K562 (cell line): ENCODE measurements at regions not wholly inside any gene's neighbourhood (a gene's known extent, or its start where the extent isn't known, plus 50 kb on each side); places are given as distances from the start of the nearest gene placed in this dataset.
A peak's percentile ranks its signal among the peaks of the same experiment; 100 is the strongest.

Source experiments
- CBFA2T3 ChIP-seq: fragments of 450-650 bp; IDR thresholded peaks from 2 replicates; pipeline ENCODE4 v1.6.1; 2017
- EP300 ChIP-seq: IDR thresholded peaks from 2 replicates; pipeline ENCODE4 v1.6.1; 2012; ENCODE audit warnings: low read length, improper control_type of control experiment
- GABPA ChIP-seq: fragments of 200-800 bp; sonication (Bioruptor generic); conservative IDR thresholded peaks from 2 replicates; pipeline ENCODE4 v1.6.1; 2016; ENCODE audit warnings: low read depth, missing genetic modification characterization, missing compliant biosample characterization
- HIVEP1 ChIP-seq: fragments of 250-450 bp; sonication (Bioruptor Pico); IDR thresholded peaks from 2 replicates; pipeline ENCODE4 v1.4.0; 2020; ENCODE audit warnings: mild to moderate bottlenecking
- HSF4 ChIP-seq: fragments of 250-450 bp; sonication (Bioruptor Pico); IDR thresholded peaks from 2 replicates; pipeline ENCODE4 v2.1.2; 2022; ENCODE audit warnings: mild to moderate bottlenecking, moderate library complexity, borderline replicate concordance
- NR0B1 ChIP-seq: fragments of 450-650 bp; IDR thresholded peaks from one replicate; pipeline ENCODE4 v1.6.1; 2018; ENCODE audit warnings: mild to moderate bottlenecking, moderate library complexity; ENCODE audit not compliant: partially characterized antibody
- NR1H2 ChIP-seq: sonication (generic); formaldehyde crosslinking; IDR thresholded peaks from 2 replicates; pipeline ENCODE4 v1.4.0; 2020; ENCODE audit warnings: mild to moderate bottlenecking, missing genetic modification reagents
- PTTG1 ChIP-seq: fragments of 450-650 bp; IDR thresholded peaks from 2 replicates; pipeline ENCODE4 v1.6.1; 2016; ENCODE audit warnings: low read depth, mild to moderate bottlenecking, missing genetic modification characterization, missing compliant biosample characterization
- RCOR1 ChIP-seq, 2 experiments: IDR thresholded peaks; 2 replicates each; pipeline ENCODE4 v1.6.1; 2012; ENCODE audit warnings: low read depth in 2 of 2, low read length in 2 of 2, borderline replicate concordance in 1 of 2, improper control_type of control experiment in 1 of 2
- RUNX1 ChIP-seq: sonication (generic); IDR thresholded peaks from 2 replicates; pipeline ENCODE4 v1.6.1; 2016; ENCODE audit warnings: antibody characterized with exemption, low read depth
- SNRNP70 ChIP-seq: fragments of 200-400 bp; formaldehyde crosslinking; optimal IDR thresholded peaks from 2 replicates; pipeline ENCODE3; 2017; ENCODE audit warnings: low read depth, low read length
- TFE3 ChIP-seq: fragments of 450-650 bp; formaldehyde crosslinking; IDR thresholded peaks from 2 replicates; pipeline ENCODE4 v1.4.0; 2020; ENCODE audit warnings: mild to moderate bottlenecking, mixed read lengths
- USF2 ChIP-seq: sonication (generic); formaldehyde crosslinking; IDR thresholded peaks from 2 replicates; pipeline ENCODE4 v1.5.0; 2020; ENCODE audit warnings: missing genetic modification reagents
- ZFP30 ChIP-seq: fragments of 250-450 bp; sonication (Bioruptor Pico); IDR thresholded peaks from 2 replicates; pipeline ENCODE4 v1.8.0; 2022; ENCODE audit warnings: moderate library complexity, mild to moderate bottlenecking, inconsistent platforms, borderline replicate concordance
- ZNF253 ChIP-seq: fragments of 250-450 bp; sonication (Bioruptor Pico); conservative IDR thresholded peaks from 2 replicates; pipeline ENCODE4 v1.6.1; 2021; ENCODE audit warnings: mild to moderate bottlenecking
- ZNF408 ChIP-seq: fragments of 250-450 bp; sonication (Bioruptor Pico); IDR thresholded peaks from 2 replicates; pipeline ENCODE4 v1.4.0; 2020; ENCODE audit warnings: low read depth, mild to moderate bottlenecking, moderate library complexity
- ZNF668 ChIP-seq: fragments of 250-450 bp; sonication (Bioruptor Pico); IDR thresholded peaks from 2 replicates; pipeline ENCODE4 v1.8.0; 2022; ENCODE audit warnings: mild to moderate bottlenecking, inconsistent platforms
- ZNF766 ChIP-seq: fragments of 200-800 bp; sonication (Bioruptor generic); conservative IDR thresholded peaks from 2 replicates; pipeline ENCODE4 v1.6.1; 2016; ENCODE audit warnings: missing genetic modification characterization, missing compliant biosample characterization
- ZNF77 ChIP-seq: fragments of 250-450 bp; sonication (Bioruptor Pico); IDR thresholded peaks from 2 replicates; pipeline ENCODE4 v1.5.0; 2020
- TF ChIP-seq, protein P1 (sequence below): sonication (generic); formaldehyde crosslinking; IDR thresholded peaks from 2 replicates; pipeline ENCODE4 v1.9.0; 2022; ENCODE audit warnings: mild to moderate bottlenecking, missing genetic modification reagents
- TF ChIP-seq, protein P2 (sequence below): IDR thresholded peaks from 2 replicates; pipeline ENCODE4 v1.6.1; 2011; ENCODE audit not compliant: insufficient read length; ENCODE audit errors: extremely low read depth

DNA sequence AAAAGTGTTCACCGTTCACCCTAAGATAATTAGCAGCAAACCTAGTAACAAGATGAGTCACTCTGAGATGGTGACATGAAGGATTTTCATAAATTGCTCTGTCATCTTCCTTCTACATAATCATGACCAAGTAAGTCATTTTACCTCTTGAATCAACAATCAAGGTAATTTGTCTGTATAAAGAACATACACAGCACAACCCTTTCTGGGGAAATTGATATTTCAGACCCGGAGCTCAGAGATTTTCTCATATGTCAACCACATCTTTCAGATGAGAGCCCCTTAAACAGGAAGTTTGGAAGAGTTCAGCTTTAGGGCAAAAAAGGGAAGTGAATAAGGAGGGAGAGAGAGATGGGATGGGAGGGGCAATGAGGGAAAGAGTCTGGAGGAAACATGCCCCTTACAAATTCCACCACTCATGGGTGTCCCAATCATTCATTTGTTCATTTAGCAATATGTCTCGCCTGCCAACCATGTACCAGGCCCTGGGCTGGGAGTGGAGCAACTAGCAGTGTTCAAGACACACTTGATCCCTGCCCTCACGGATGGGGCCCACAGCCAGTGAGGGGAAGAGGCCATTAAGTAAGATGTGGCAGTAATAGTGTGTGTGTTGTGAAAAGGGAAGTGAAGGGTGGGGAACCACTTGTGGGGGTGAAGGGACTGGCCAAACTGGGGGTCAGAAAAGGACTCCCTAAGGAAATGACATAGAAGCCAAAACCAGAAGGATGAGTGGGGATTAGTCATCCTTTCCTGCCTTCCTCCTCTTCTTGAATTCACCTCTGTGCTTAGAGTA, 190.9 kb downstream of the MAFB start (continued):
- TF ChIP-seq NR0B1: no peak
- TF ChIP-seq, protein P1, sequence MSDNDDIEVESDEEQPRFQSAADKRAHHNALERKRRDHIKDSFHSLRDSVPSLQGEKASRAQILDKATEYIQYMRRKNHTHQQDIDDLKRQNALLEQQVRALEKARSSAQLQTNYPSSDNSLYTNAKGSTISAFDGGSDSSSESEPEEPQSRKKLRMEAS (CRISPR knock-in tag): no peak
- no peak for TF ChIP-seq RUNX1
- TF ChIP-seq CBFA2T3: no peak
- no peak for TF ChIP-seq TFE3 (CRISPR knock-in tag)
- TF ChIP-seq ZNF766 (CRISPR knock-in tag): 0 out of 2 replicates have a peak, but pooled peaks have one; percentile 21
- 0 out of 2 replicates have a peak, but pooled peaks have one; percentile 21 for TF ChIP-seq GABPA (tag)
- TF ChIP-seq USF2 (CRISPR knock-in tag): no peak
- TF ChIP-seq HSF4 (CRISPR knock-in tag): no peak
- TF ChIP-seq ZNF253 (CRISPR knock-in tag): no peak
- no peak for TF ChIP-seq ZFP30 (CRISPR knock-in tag)
- TF ChIP-seq, protein P2, sequence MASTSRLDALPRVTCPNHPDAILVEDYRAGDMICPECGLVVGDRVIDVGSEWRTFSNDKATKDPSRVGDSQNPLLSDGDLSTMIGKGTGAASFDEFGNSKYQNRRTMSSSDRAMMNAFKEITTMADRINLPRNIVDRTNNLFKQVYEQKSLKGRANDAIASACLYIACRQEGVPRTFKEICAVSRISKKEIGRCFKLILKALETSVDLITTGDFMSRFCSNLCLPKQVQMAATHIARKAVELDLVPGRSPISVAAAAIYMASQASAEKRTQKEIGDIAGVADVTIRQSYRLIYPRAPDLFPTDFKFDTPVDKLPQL: no peak
- TF ChIP-seq HIVEP1 (CRISPR knock-in tag): no peak
- TF ChIP-seq RCOR1 (IDR thresholded peaks at IDR 0.05; ENCODE audit: borderline replicate concordance in 1 of 2, low read depth in 2 of 2, low read length in 2 of 2): no peak
- no peak for TF ChIP-seq ZNF408 (CRISPR knock-in tag)
- no peak for TF ChIP-seq PTTG1
- TF ChIP-seq ZNF668 (CRISPR knock-in tag): no peak
- TF ChIP-seq SNRNP70: no peak
- no peak for TF ChIP-seq ZNF77 (CRISPR knock-in tag)
- no peak for TF ChIP-seq EP300
- no peak for TF ChIP-seq NR1H2 (CRISPR knock-in tag)
